Spinal cord (tissue), 9 donors: ENCODE measurements at regions not wholly inside any gene's neighbourhood (a gene's known extent, or its start where the extent isn't known, plus 50 kb on each side); places are given as distances from the start of the nearest gene placed in this dataset.
A peak's percentile ranks its signal among the peaks of the same experiment; 100 is the strongest.

Experiments used
- DNase-seq, 6 donors: peaks; one replicate each; pipeline versions ENCODE4 v3.0.0 to v3.0.0-alpha.2; 2013 to 2015; ENCODE audit warnings: low spot score in 6 of 6, low read depth in 4 of 6
- H3K27ac ChIP-seq: one replicate; pipeline ENCODE4 v1.5.1; 2013; ENCODE audit warnings: low read depth, low read length, control low read depth
- H3K27me3 ChIP-seq: one replicate; pipeline ENCODE4 v1.6.1; 2013; ENCODE audit warnings: low read length; ENCODE audit not compliant: control insufficient read depth, insufficient read depth
- H3K36me3 ChIP-seq: one replicate; pipeline ENCODE4 v1.6.1; 2013; ENCODE audit warnings: low read length; ENCODE audit not compliant: control insufficient read depth, insufficient read depth
- H3K4me1 ChIP-seq: one replicate; pipeline ENCODE4 v1.6.1; 2013; ENCODE audit warnings: low read length; ENCODE audit not compliant: control insufficient read depth, insufficient read depth
- H3K4me3 ChIP-seq: one replicate; pipeline ENCODE4 v1.5.1; 2013; ENCODE audit warnings: low read depth, low read length, control low read depth
- H3K9me3 ChIP-seq: one replicate; pipeline ENCODE4 v1.6.1; 2013; ENCODE audit warnings: low read length; ENCODE audit not compliant: control insufficient read depth, insufficient read depth
- WGBS: methylation state at CpG from one replicate; pipeline ENCODE4 v1.1.5; 2013; ENCODE audit warnings: missing lambda C conversion rate; ENCODE audit not compliant: insufficient coverage; 5-methylcytosine and 5-hydroxymethylcytosine counted together
- donor health status: healthy.

- no peaks in the 10 kb centered on the region for H3K27me3 ChIP-seq
- H3K4me1 ChIP-seq = no peaks in the 10 kb centered on the region
- no peak overlapping the region for H3K27ac ChIP-seq
- no CpG with 5 or more reads among the region's 4 CpGs for WGBS
- no peak overlapping the region for H3K4me3 ChIP-seq
- H3K9me3 ChIP-seq = no peaks in the 10 kb centered on the region
- DNase-seq = peak in 1 of 6 donors; percentile 82
- no peaks in the 10 kb centered on the region for H3K36me3 ChIP-seq
Measured at GRCh38 chr10:58930500-58930899, 245.9 kb upstream of the PHYHIPL start.

GRCh38 chr10:58932126-58932525 lies 244.3 kb upstream of the PHYHIPL start:
- no peak for DNase-seq
- no peaks in the 10 kb centered on the region for H3K36me3 ChIP-seq
- H3K4me3 ChIP-seq = no peak overlapping the region
- H3K27me3 ChIP-seq = no peaks in the 10 kb centered on the region
- H3K4me1 ChIP-seq = no peaks in the 10 kb centered on the region
- no peak overlapping the region for H3K27ac ChIP-seq
- H3K9me3 ChIP-seq = no peaks in the 10 kb centered on the region
- no CpG with 5 or more reads among the region's 3 CpGs for WGBS

GRCh38 chr10:58932577-58933314 lies 243.7 kb upstream of the PHYHIPL start:
- H3K4me1 ChIP-seq = no peaks in the 10 kb centered on the region
- 74% methylated on average over 3 of the region's 5 CpGs for WGBS
- peak in 1 of 6 donors; percentile 27 for DNase-seq
- no peaks in the 10 kb centered on the region for H3K9me3 ChIP-seq
- H3K27ac ChIP-seq = no peak overlapping the region
- H3K36me3 ChIP-seq = no peaks in the 10 kb centered on the region
- H3K27me3 ChIP-seq = no peaks in the 10 kb centered on the region
- no peak overlapping the region for H3K4me3 ChIP-seq

GRCh38 chr10:58936364-58936763 lies 240.1 kb upstream of the PHYHIPL start:
- no peaks in the 10 kb centered on the region for H3K36me3 ChIP-seq
- DNase-seq = no peak

GRCh38 chr10:58937423-58937822 lies 239.0 kb upstream of the PHYHIPL start:
- no peaks in the 10 kb centered on the region for H3K4me1 ChIP-seq
- no peaks in the 10 kb centered on the region for H3K36me3 ChIP-seq
- H3K27ac ChIP-seq = no peak overlapping the region
- no peaks in the 10 kb centered on the region for H3K9me3 ChIP-seq
- 100% methylated on average over 9 of the region's 9 CpGs for WGBS
- H3K4me3 ChIP-seq = no peak overlapping the region
- no peaks in the 10 kb centered on the region for H3K27me3 ChIP-seq
- DNase-seq = no peak

More at GRCh38 chr10:58936364-58936763, 240.1 kb upstream of the PHYHIPL start:
- Histone ChIP-seq H3K9me3 (no peaks in the 10 kb centered on the region), H3K4me3 (no peak overlapping the region), H3K27me3 (no peaks in the 10 kb centered on the region), H3K27ac (no peak overlapping the region), H3K4me1 (no peaks in the 10 kb centered on the region)
- 75% methylated on average over 1 of the region's 3 CpGs for WGBS

GRCh38 chr10:58942724-58943123 lies 233.7 kb upstream of the PHYHIPL start:
- no peaks in the 10 kb centered on the region for H3K4me1 ChIP-seq
- H3K36me3 ChIP-seq = no peaks in the 10 kb centered on the region
- H3K27ac ChIP-seq = no peak overlapping the region
- DNase-seq = no peak
- H3K4me3 ChIP-seq = no peak overlapping the region
- no peaks in the 10 kb centered on the region for H3K9me3 ChIP-seq
- no peaks in the 10 kb centered on the region for H3K27me3 ChIP-seq

GRCh38 chr10:58943256-58943890 lies 233.1 kb upstream of the PHYHIPL start:
- H3K4me1 ChIP-seq = no peaks in the 10 kb centered on the region
- no peaks in the 10 kb centered on the region for H3K36me3 ChIP-seq
- H3K27me3 ChIP-seq = no peaks in the 10 kb centered on the region
- no peak overlapping the region for H3K27ac ChIP-seq
- no peak for DNase-seq
- WGBS = no CpG with 5 or more reads among the region's 1 CpG
- H3K9me3 ChIP-seq = no peaks in the 10 kb centered on the region
- H3K4me3 ChIP-seq = no peak overlapping the region

GRCh38 chr10:58943960-58944359 lies 232.5 kb upstream of the PHYHIPL start:
- DNase-seq = no peak
- Histone ChIP-seq H3K27ac (no peak overlapping the region), H3K4me3 (no peak overlapping the region), H3K27me3 (no peaks in the 10 kb centered on the region), H3K4me1 (no peaks in the 10 kb centered on the region), H3K36me3 (no peaks in the 10 kb centered on the region), H3K9me3 (no peaks in the 10 kb centered on the region)

GRCh38 chr10:58948303-58948702 lies 228.1 kb upstream of the PHYHIPL start:
- H3K4me1 ChIP-seq = no peaks in the 10 kb centered on the region
- H3K9me3 ChIP-seq = no peaks in the 10 kb centered on the region
- H3K27ac ChIP-seq = peak overlapping the region; percentile 16
- no peak overlapping the region for H3K4me3 ChIP-seq
- no peaks in the 10 kb centered on the region for H3K27me3 ChIP-seq
- WGBS = 70% methylated on average over 3 of the region's 4 CpGs
- H3K36me3 ChIP-seq = no peaks in the 10 kb centered on the region
- DNase-seq = peak in 1 of 6 donors; percentile 47

- Histone ChIP-seq H3K9me3 (no peaks in the 10 kb centered on the region), H3K27ac (no peak overlapping the region), H3K4me1 (no peaks in the 10 kb centered on the region), H3K27me3 (no peaks in the 10 kb centered on the region), H3K36me3 (no peaks in the 10 kb centered on the region), H3K4me3 (no peak overlapping the region)
- 94% methylated on average over 1 of the region's 1 CpG for WGBS
- no peak for DNase-seq
Measured at GRCh38 chr10:58950618-58951017, 225.8 kb upstream of the PHYHIPL start.
